GDM1 (cell line): ENCODE measurements at regions not wholly inside any gene's neighbourhood (a gene's known extent, or its start where the extent isn't known, plus 50 kb on each side); places are given as distances from the start of the nearest gene placed in this dataset.
"Not testable (repeated sequence)": the region's sequence is repeated elsewhere in the genome, so short reads cannot be mapped to it uniquely, and the experiment has no call there.

Source experiments
- DNase-seq: peaks from one replicate; lab custom pipeline; 2025; lab: John Stamatoyannopoulos, UW

DNA sequence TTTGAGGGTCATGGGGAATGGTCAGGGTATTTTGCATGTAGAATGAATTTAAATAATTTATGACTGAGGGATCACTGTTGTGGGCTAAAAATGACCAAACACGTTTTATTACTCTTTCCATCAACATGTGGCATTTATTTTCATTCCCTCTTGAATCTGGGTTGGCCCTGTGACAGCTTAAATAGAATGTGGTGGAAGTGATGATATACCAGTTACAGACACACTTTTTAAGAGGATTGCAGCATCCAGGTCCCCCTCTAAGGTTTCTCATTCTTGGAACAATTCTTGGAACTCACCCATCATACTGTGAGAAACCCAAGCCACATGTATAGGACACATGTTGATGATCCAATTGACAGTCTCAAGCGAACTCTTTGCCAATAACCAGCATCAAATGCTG is 272.4 kb downstream of the ETV1 start:
- DNase-seq = no peak

DNA sequence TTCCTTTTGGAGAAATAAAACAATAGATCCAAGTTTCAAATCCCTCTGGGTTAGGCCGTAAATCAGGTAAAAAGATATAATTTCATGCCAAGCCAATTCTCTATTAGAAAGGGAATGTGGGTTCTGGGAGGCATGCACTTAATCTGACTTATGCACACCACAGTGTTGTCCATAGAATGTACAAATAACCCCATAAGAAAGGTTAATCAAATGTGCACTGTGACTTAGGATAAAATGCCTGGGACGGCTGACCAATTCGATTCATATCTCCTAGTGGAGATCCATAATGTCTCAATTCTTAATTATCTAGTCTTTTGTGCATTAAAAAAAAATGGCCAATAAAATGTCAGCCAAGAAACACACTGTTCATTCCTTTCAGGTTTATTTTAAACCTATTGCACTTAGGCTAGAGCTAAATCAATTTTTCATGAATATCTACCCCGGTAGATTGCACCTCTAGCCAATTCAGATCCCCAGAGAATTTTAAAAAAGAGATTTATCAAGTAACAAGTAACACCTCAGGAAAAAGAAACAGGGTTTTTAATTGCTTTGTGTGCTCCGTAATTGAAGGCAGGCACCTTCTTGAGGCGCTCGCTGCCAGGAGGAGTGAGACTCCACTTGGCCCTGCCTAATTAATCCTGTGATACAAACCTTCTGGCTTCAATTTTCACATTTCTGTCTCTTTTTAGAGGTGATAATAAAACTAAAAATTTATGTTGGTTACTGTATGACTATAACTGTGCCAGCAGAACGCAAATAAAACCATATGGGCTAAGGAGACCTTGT is 265.1 kb downstream of the ETV1 start:
- no peak for DNase-seq

DNA sequence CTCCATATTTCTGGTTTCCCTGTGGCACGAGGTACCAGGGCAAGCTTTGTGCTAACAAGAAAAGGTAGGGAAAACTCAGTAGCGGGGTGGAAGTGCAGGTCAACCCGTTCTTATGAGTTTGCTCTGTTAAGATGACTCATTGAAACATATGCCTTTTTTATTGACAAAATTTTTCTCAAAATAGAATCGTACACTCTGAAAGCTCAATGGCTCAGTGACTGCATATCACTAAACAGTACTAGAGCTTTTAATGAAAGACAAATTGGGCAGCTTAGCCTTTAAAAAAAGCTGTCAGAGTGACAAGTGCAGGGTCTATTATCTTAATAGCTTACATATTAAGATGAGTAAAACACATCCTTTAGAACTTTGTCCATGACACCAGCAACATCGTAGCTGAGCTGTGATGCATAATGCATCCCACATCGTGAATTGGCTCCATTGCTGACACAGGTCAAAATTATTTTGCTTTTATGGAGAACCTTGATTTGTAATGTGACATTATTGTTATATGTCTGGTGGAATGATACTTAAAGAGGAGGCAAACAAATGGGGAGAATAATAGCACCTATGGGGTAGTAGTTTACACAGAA is 264.4 kb downstream of the ETV1 start:
- DNase-seq = no peak

DNA sequence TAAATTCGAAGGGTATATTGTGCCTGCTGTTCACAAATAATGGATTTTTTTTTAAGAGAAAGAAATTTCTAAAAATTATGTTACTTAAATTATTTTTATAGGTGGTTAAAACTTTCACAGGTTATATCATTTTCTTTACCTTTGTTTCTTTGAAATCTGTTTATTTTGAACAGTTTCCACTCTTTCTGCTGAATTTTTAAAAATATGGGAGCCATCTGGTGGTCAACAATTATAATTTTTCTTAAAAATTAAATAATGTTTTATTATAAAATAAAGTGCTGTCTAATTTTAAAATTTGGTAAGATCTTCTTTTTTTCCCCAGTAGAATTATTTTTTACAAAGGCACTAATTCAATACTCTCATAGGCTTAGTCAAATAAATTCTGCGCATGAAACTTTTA is 263.9 kb downstream of the ETV1 start:
- DNase-seq = no peak

- DNase-seq = no peak
These were observed 262.2 kb downstream of the ETV1 start for GRCh38 chr7:13727279-13727678.

DNA sequence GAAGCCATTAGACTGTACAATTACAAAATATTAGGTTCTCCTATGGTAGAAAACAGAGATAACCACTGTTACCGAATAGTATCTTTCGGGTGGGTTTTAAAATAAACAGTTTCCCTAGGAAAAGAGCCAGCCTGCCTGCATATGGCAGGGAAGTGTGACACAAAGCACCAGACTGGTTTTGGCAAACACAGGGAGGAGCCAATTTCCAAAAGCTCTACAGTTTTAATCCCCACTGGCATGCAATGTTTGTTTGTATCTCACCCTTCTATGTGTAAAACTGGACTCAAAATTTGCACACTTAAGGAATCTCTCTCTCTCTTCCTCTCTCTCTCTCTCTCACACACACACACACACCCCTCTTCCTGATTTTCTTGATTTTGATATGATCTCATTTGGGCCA is 261.7 kb downstream of the ETV1 start:
- no peak for DNase-seq

DNA sequence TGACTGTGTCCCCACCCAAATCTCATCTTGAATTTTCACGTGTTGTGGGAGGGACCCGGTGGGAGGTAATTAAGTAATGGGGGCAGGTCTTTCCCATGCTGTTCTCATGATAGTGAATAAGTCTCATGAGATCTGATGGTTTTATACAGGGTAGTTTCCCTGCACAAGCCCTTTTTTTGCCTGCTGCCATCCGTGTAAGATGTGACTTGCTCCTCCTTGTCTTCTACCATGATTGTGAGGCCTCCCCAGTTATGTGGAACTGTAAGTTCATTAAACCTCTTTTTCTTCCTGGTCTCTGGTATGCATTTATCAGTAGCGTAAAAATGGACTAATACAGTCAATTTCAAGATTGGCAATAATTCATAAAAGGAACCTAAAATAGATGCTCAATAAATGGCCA is 261.0 kb downstream of the ETV1 start:
- not testable (repeated sequence) for DNase-seq

GRCh38 chr7:13731643-13732042 is 257.8 kb downstream of the ETV1 start:
- no peak for DNase-seq

DNA sequence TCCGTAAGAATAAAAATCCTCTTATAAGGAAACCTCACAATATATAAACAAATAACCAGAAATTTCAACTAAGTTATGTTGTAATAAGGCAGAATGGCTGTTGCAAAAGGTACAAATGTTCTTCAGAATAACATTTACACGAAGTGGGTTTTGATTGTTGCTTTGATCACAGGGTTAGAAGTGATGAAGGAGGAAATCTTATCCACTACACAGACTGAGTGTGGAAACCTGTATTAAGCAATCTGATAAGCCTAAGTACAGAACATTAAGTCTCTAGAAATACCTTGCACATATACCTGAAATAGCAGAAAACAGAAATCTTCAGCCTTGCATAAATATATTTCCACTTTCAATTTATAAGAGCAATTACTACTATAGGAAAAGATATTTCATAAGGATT is 251.9 kb downstream of the ETV1 start:
- DNase-seq = no peak

GRCh38 chr7:13742126-13742525 is 247.3 kb downstream of the ETV1 start:
- no peak for DNase-seq

DNA sequence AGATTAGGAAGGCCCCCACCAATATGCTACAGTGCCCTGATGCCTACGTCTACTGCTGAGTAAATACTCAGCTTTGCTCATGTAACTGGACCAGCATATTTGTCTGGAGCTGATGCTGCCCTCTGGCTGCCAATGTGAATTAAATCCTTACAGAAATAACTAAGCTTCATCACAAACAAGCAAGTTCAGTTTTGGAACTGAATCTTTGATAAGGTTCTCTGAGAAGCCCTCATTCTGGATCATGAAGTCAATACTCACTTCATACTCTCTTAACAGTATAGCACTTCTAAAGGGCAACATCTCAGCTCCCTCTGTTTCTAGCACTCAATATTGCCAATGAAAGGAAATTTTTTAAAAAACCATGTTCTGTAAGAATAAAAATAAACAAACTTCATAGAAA is 246.7 kb downstream of the ETV1 start:
- no peak for DNase-seq

GRCh38 chr7:13743226-13743625 is 246.2 kb downstream of the ETV1 start:
- DNase-seq = no peak

DNA sequence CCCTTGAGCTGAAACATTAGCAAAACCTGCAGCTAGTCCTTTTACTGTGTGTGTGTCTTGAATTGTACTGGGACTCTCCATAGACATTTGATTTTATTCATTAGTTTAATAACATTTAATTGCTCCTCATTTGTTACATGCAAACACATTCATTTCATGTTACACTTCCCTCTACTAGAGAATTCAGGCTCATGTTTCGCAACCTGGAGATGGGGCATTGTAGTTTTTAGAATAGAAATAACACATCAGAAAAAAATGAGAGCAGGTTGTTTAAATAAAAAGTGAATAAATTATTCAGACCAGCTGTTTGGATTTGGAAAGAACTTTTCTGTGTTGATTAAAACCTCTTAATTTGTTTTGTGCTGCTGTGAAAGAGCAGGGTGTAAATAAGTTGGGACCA is 243.9 kb downstream of the ETV1 start:
- DNase-seq = no peak

DNA sequence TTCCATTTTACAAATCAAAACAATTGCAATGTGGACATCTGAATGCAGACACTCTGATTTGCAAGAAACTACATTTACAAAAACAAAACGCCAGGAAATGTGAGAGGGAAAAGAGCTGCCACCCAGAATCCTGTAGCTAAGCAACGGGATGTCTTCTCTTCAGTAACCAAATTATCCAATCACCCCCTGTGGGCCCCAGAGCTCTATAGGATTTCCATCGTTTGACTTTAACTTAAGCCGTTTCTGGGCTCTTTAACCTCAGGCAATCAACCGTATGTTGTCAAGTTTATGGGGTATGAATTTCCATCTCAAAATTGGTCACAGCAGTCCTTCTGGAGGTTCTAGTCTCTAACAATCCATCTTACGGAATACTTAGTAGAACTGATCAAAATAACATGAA is 240.5 kb downstream of the ETV1 start:
- DNase-seq = no peak

- DNase-seq = no peak
These were observed 239.8 kb downstream of the ETV1 start for GRCh38 chr7:13749636-13750035.

- no peak for DNase-seq
These were observed 237.7 kb downstream of the ETV1 start for GRCh38 chr7:13751766-13752165.

DNA sequence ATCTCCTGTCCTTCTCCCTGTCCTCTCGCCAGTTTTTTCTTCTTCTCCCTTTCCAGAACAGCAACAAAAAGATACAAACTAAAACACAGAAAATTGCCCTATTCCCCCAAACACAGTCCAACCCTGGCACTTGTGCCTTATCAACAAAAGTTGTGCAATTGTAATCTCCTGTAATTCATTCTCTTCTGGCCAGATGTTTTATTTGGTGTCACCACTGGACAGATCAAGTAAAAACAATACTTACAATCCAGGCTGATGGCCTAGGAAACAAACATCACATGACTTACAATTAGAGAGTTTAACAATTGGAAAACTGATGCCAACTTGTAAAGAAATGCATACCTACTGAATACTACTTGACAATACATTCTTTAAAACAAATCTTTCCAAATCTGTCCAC is 231.6 kb downstream of the ETV1 start:
- DNase-seq = no peak

DNA sequence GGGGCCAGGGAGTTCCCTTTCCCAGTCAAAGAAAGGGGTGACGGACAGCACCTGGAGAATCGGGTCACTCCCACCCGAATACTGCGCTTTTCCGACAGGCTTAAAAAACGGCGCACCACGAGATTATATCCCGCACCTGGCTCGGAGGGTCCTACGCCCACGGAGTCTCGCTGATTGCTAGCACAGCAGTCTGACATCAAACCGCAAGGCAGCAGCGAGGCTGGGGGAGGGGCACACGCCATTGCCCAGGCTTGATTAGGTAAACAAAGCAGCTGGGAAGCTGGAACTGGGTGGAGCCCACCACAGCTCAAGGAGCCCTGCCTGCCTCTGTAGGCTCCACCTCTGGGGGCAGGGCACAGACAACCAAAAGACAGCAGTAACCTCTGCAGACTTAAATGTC is 223.6 kb downstream of the ETV1 start:
- DNase-seq = not testable (repeated sequence)

DNA sequence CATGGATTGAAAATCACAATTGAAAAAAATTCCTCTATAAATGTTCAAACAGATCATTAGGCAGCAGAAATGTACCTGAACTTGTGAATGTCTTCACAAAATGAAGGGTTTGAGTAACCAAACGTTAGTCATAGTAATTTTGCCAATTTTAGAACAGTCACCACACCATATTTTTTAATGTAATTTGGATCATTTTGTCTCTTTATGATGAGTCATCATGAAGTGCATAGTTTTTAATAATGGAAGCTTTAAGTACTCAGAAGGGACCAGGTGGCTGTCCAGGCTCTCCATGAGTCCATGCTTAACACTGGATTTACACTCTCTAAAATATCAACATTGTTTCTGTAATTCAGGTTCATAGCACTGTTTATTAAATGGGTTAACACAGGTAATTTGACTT is 219.2 kb downstream of the ETV1 start:
- no peak for DNase-seq

GRCh38 chr7:13774976-13775375 is 214.5 kb downstream of the ETV1 start:
- DNase-seq = no peak

DNA sequence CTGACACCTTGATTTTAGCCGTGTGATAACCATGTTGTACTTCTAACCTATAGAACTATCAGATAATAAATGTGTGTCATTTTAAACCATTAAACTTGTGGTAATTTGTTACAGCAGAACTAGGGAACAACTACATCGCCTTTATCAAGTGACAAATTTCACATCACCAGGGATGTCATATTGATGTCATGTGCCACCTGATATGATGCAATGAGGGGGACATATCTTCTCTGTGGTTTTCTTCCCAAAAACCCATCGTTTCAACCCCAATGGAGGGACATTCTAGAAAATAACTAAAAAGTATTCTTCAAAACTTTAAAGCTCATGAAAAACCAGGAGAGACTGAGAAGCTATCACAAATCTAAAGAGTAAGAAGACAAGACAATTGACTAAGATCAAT is 212.2 kb downstream of the ETV1 start:
- DNase-seq = no peak

- no peak for DNase-seq
These were observed 210.5 kb downstream of the ETV1 start for GRCh38 chr7:13778967-13779366.

GRCh38 chr7:13790611-13791010 is 198.9 kb downstream of the ETV1 start:
- no peak for DNase-seq

DNA sequence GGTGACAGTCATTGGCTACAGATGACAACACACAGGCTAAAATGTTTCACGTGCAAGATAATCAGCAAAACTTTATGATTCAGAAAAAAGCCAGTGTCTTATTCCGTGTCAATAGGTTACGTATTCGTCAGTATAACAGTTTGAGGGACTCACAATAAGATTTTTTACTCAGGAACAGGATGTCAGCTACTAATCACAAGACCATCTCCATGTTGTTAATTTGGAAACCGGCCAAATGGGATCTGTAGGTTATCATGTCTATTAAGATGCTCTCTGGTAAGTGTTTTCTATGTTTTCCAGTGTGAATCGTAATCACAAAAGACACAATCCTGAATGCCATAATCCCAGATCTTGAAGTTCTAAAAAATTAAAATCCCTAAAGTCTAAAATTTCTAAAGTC is 197.3 kb downstream of the ETV1 start:
- DNase-seq = no peak
